Tibial nerve (tissue), 4 donors: ENCODE measurements at regions not wholly inside any gene's neighbourhood (a gene's known extent, or its start where the extent isn't known, plus 50 kb on each side); places are given as distances from the start of the nearest gene placed in this dataset.

Source experiments
- DNase-seq, 2 donors: peaks; one replicate each; pipeline ENCODE4 v3.0.0-alpha.2; 2019; ENCODE audit warnings: low spot score in 2 of 2
- H3K27ac ChIP-seq, 4 donors: fragments of 200-600 bp; sonication (generic) in 3 of 4; one replicate each; pipeline ENCODE4 v1.5.1; 2017 to 2019; ENCODE audit warnings: mild to moderate bottlenecking in 1 of 4
- H3K27me3 ChIP-seq, 2 donors: fragments of 200-600 bp; sonication (generic) in 1 of 2; one replicate each; pipeline versions ENCODE4 v1.5.1 to v1.6.0; 2017 to 2019
- H3K36me3 ChIP-seq, 3 donors: fragments of 200-600 bp; sonication (generic); one replicate each; pipeline ENCODE4 v1.5.1; 2018 to 2019
- H3K4me1 ChIP-seq, 4 donors: fragments of 200-600 bp; sonication (generic) in 3 of 4; one replicate each; pipeline ENCODE4 v1.5.1; 2017 to 2019
- H3K4me3 ChIP-seq, 4 donors: fragments of 200-600 bp; sonication (generic) in 3 of 4; one replicate each; pipeline ENCODE4 v1.5.1; 2017 to 2019; ENCODE audit warnings: mild to moderate bottlenecking in 1 of 4, moderate library complexity in 1 of 4
- H3K9me3 ChIP-seq, 4 donors: fragments of 200-600 bp; sonication (generic) in 3 of 4; one replicate each; pipeline ENCODE4 v1.5.1; 2017 to 2019
- CTCF ChIP-seq, 5 experiments: fragments of 200-600 bp in 3 of 5; fragments of 450-650 bp in 2 of 5; sonication (generic) in 3 of 5; IDR thresholded peaks; one replicate each; pipeline ENCODE4 v1.5.1; 2016 to 2019; ENCODE audit warnings: antibody characterized with exemption in 5 of 5, mild to moderate bottlenecking in 3 of 5, moderate library complexity in 2 of 5
- EP300 ChIP-seq, 2 donors: sonication (generic); formaldehyde crosslinking; IDR thresholded peaks; one replicate each; pipeline ENCODE4 v1.6.1; 2017; ENCODE audit warnings: antibody characterized with exemption in 2 of 2, mild to moderate bottlenecking in 1 of 2
- POLR2A ChIP-seq, 2 donors: fragments of 450-650 bp; IDR thresholded peaks; one replicate each; pipeline ENCODE4 v1.6.1; 2017; ENCODE audit warnings: antibody characterized with exemption in 2 of 2, mild to moderate bottlenecking in 2 of 2, moderate library complexity in 2 of 2
- WGBS, 2 donors: methylation state at CpG; one replicate each; pipeline ENCODE4 v1.1.5; 2018; 5-methylcytosine and 5-hydroxymethylcytosine counted together

GRCh38 chr12:47326190-47326589, 246.4 kb upstream of the AMIGO2 start:
- no peaks in the 10 kb centered on the region for H3K4me1 ChIP-seq
- H3K36me3 ChIP-seq = no peaks in the 10 kb centered on the region
- no peak overlapping the region for H3K27ac ChIP-seq
- no peaks in the 10 kb centered on the region for H3K9me3 ChIP-seq
- WGBS, 2 donors = 87 to 88% methylated on average over 5 of the region's 5 CpGs
- no peak overlapping the region for H3K4me3 ChIP-seq
- no peaks in the 10 kb centered on the region for H3K27me3 ChIP-seq
- TF ChIP-seq EP300 (IDR thresholded peaks at IDR 0.05) = no peak
- no peak for TF ChIP-seq POLR2A (IDR thresholded peaks at IDR 0.05)
- no peak for TF ChIP-seq CTCF (IDR thresholded peaks at IDR 0.05)
- no peak for DNase-seq

- WGBS, 2 donors = 79 to 80% methylated on average over 2 of the region's 2 CpGs
- H3K27me3 ChIP-seq = no peaks in the 10 kb centered on the region
- no peak overlapping the region for H3K4me3 ChIP-seq
- no peak for TF ChIP-seq CTCF (IDR thresholded peaks at IDR 0.05)
- no peak for TF ChIP-seq POLR2A (IDR thresholded peaks at IDR 0.05)
- TF ChIP-seq EP300 (IDR thresholded peaks at IDR 0.05) = no peak
- no peak for DNase-seq
- H3K9me3 ChIP-seq = no peaks in the 10 kb centered on the region
- H3K27ac ChIP-seq = no peak overlapping the region
- no peaks in the 10 kb centered on the region for H3K4me1 ChIP-seq
- H3K36me3 ChIP-seq = no peaks in the 10 kb centered on the region
These were observed 244.0 kb upstream of the AMIGO2 start for GRCh38 chr12:47323802-47324201.

- 19 to 31% methylated on average over 2 of the region's 2 CpGs for WGBS, 2 donors
- Histone ChIP-seq H3K4me3 (no peak overlapping the region), H3K36me3 (no peaks in the 10 kb centered on the region), H3K27ac (no peak overlapping the region), H3K4me1 (peaks cover 0 to 9% (median 0%) of the 10 kb centered on the region in 4 donors), H3K9me3 (no peaks in the 10 kb centered on the region), H3K27me3 (no peaks in the 10 kb centered on the region)
- TF ChIP-seq EP300 (IDR thresholded peaks at IDR 0.05) (no peak), CTCF (IDR thresholded peaks at IDR 0.05) (no peak), POLR2A (IDR thresholded peaks at IDR 0.05) (no peak)
- no peak for DNase-seq
These were observed 241.7 kb upstream of the AMIGO2 start for GRCh38 chr12:47321436-47321835.

- no peak for DNase-seq
- H3K36me3 ChIP-seq = no peaks in the 10 kb centered on the region
- WGBS, 2 donors = 97 to 100% methylated on average over 1 of the region's 1 CpG
These were observed 240.0 kb upstream of the AMIGO2 start for GRCh38 chr12:47319746-47320145.

GRCh38 chr12:47318963-47319362, 239.2 kb upstream of the AMIGO2 start:
- WGBS, 2 donors = 79 to 82% methylated on average over 4 of the region's 4 CpGs
- no peak overlapping the region for H3K4me3 ChIP-seq
- no peaks in the 10 kb centered on the region for H3K9me3 ChIP-seq
- no peaks in the 10 kb centered on the region for H3K36me3 ChIP-seq
- no peak for DNase-seq
- H3K27ac ChIP-seq = no peak overlapping the region
- H3K4me1 ChIP-seq = peaks cover 0 to 13% (median 0%) of the 10 kb centered on the region in 4 donors
- H3K27me3 ChIP-seq = no peaks in the 10 kb centered on the region
- TF ChIP-seq POLR2A (IDR thresholded peaks at IDR 0.05) = no peak
- TF ChIP-seq EP300 (IDR thresholded peaks at IDR 0.05) = no peak
- no peak for TF ChIP-seq CTCF (IDR thresholded peaks at IDR 0.05)

More at GRCh38 chr12:47319746-47320145, 240.0 kb upstream of the AMIGO2 start:
- TF ChIP-seq CTCF (IDR thresholded peaks at IDR 0.05) = no peak
- Histone ChIP-seq H3K4me1 (peaks cover 0 to 13% (median 0%) of the 10 kb centered on the region in 4 donors), H3K4me3 (no peak overlapping the region), H3K27ac (no peak overlapping the region), H3K27me3 (no peaks in the 10 kb centered on the region), H3K9me3 (no peaks in the 10 kb centered on the region)
